ENCODE measurements at regions not wholly inside any gene's neighbourhood (a gene's known extent, or its start where the extent isn't known, plus 50 kb on each side); places are given as distances from the start of the nearest gene placed in this dataset.

- no peak for DNase-seq
Observed at GRCh38 chr2:128714851-128715312, 396.2 kb upstream of the HS6ST1 start.

GRCh38 chr2:128715360-128715759 lies 396.7 kb upstream of the HS6ST1 start:
- DNase-seq: no peak

- DNase-seq: no peak
Observed at GRCh38 chr2:128716299-128716721, 397.6 kb upstream of the HS6ST1 start.

GRCh38 chr2:128717758-128718710 lies 399.4 kb upstream of the HS6ST1 start:
- no peak for DNase-seq

GRCh38 chr2:128720080-128721022 lies 401.7 kb upstream of the HS6ST1 start:
- DNase-seq: no peak

GRCh38 chr2:128721096-128721495 lies 402.4 kb upstream of the HS6ST1 start:
- DNase-seq: no peak

- no peak for DNase-seq
Observed at GRCh38 chr2:128722489-128722888, 403.8 kb upstream of the HS6ST1 start.

- DNase-seq: no peak
Observed at GRCh38 chr2:128724547-128724946, 405.9 kb upstream of the HS6ST1 start.

- no peak for DNase-seq
Observed at GRCh38 chr2:128724972-128725371, 406.3 kb upstream of the HS6ST1 start.

- DNase-seq: no peak
Observed at GRCh38 chr2:128726236-128726635, 407.6 kb upstream of the HS6ST1 start.

- DNase-seq: no peak
Observed at GRCh38 chr2:128726911-128727310, 408.2 kb upstream of the HS6ST1 start.

GRCh38 chr2:128727404-128727803 lies 408.7 kb upstream of the HS6ST1 start:
- DNase-seq: no peak

GRCh38 chr2:128727914-128728313 lies 409.2 kb upstream of the HS6ST1 start:
- no peak for DNase-seq

GRCh38 chr2:128729051-128729450 lies 410.4 kb upstream of the HS6ST1 start:
- DNase-seq: no peak

GRCh38 chr2:128731994-128732650 lies 413.5 kb upstream of the HS6ST1 start:
- DNase-seq: no peak

GRCh38 chr2:128732976-128733431 lies 414.3 kb upstream of the HS6ST1 start:
- no peak for DNase-seq

GRCh38 chr2:128733450-128733849 lies 414.8 kb upstream of the HS6ST1 start:
- DNase-seq: no peak

- no peak for DNase-seq
Observed at GRCh38 chr2:128734521-128735295, 416.0 kb upstream of the HS6ST1 start.

- DNase-seq: no peak
Observed at GRCh38 chr2:128735296-128735960, 416.8 kb upstream of the HS6ST1 start.

- no peak for DNase-seq
Observed at GRCh38 chr2:128736046-128736688, 417.5 kb upstream of the HS6ST1 start.

Data from NCI-H2107 (cell line).